HG03469 (cell line): ENCODE measurements at regions not wholly inside any gene's neighbourhood (a gene's known extent, or its start where the extent isn't known, plus 50 kb on each side); places are given as distances from the start of the nearest gene placed in this dataset.

Source experiments
- ATAC-seq: cut with Tn5 transposase; IDR thresholded peaks from one replicate; pipeline ENCODE4 v1.9.1; 2021; ENCODE audit warnings: mild to moderate bottlenecking, moderate library complexity, moderate number of reproducible peaks; ENCODE audit not compliant: unreplicated experiment

DNA sequence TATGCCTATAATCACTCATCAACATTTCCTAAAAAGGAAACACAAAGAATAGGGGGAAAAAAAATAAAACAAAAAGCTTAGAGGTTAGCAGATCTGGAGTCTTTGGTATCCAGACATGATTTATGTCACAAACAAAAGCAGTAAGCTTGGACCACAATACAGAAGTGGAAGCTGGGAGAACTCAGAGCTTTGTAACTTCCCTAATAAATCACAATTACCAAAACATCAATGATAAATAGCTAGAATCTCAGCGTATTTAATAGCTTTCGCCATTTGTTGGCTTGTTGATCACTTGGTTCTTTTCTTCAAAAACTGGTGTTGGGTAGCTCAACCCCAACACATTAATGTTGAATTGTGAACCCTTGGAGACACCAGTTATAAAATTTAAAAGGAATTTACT, 392.5 kb downstream of the IRS1 start:
- no peak for ATAC-seq

DNA sequence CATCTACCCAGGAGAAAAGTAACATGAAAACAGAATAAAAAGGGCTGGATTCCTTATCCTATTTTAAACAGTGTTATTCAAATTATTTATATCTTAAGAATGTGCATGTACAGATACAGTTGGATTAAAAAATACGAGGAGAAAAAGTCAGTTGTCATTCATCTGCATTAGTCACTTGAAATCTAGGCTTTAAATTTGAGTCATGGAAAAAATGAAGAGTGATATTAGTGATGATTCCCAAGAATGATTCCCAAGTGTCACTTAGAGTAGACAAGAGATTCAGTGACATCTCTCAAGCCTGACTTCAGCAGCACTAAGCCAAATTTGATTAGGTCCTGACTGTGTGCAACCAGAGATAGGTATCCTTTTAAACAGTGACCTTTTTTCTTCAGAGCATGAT, 394.2 kb downstream of the IRS1 start:
- ATAC-seq = no peak

DNA sequence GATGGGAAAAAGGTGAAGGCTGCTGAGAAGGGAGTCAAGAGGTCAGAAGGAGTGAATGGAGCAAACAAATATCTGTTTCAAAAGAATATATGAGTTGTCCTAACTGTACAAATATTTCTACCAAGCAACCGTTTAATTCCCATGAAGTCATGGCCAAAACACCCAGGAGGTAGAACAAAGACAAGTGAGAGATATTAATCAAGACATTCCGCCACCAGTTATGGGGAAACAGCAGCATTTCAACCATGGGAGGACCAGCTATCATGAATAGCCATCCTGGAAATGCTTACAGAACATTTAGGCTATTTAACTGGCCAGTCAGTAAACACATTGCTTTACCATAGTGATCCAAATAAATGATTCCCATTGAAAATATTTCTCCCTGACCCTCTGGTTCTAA, 396.3 kb downstream of the IRS1 start:
- ATAC-seq = no peak

DNA sequence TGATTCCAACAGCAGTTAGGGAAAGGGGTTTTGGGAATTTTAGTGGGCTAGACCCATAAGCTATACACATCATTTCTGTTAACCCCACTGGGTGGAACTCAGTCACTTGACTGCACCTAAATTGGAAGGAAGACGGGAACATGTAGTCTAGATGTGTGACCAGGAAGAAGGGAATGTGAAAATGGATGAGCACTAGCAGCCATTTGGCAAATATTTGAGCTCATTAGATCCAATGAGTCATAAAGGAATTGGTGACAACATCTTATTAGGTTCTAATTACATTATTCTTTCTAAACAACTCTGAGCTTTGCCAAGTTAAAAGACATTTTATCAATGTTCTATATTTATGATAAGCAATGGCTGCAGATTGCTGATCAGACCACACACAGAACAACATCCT, 400.6 kb downstream of the IRS1 start:
- no peak for ATAC-seq

DNA sequence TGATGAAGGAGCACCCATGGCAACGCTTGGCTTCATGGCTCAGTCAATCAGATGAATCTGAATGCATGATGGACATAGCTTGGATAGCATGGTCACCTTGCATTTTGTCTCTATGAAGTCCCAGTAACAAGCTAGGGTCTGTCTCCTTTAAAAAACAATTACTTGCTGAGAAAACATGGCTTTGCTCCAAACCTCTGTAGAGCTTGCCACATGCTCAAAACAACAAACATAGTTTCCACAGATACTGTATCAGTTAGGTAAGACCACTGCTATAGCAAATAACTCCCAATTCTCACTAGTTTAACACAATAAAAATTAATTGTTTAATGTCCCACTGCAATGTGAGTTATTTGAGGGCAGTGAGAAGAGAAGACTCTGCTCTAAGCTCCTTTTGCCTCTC, 401.0 kb downstream of the IRS1 start:
- no peak for ATAC-seq

DNA sequence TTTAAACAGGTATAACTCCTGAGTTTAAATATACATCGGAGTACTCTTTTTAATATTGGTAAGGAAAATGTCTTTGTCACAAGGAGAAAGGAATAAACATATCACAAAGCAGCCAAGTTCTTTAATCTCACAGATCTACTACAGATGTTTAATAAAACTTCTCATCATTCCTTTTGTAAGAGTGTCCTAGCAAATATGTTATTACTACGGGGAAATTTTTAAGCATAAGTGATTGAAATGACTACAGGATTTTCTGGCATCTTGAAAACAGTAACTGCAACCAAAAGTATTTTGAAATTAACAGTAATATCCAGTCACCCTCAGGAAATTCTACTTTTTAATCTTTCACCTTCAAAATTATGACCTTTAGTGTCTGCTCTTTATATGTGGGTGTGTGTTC, 403.1 kb downstream of the IRS1 start:
- ATAC-seq = no peak

DNA sequence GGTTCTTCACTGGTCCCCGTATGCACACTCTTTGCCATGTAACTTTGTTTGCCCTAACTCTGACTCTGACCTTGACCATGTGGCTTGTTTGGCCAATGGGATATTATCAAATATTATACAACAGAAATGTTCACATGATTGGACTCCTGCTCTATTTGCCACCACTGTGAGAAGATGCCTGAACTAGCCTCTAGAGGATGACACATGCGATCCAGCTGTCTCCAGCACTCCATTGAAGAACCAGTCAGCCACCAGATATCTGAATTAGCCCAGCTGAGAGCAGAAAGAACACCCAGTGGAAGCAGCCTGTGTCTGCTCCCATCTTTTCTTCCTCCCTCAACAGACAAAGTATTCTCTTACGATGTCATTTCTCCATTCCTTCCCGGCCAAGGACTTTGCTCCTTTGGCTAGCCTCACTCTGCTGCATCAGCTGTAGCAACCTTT, 412.1 kb downstream of the IRS1 start:
- ATAC-seq = no peak

DNA sequence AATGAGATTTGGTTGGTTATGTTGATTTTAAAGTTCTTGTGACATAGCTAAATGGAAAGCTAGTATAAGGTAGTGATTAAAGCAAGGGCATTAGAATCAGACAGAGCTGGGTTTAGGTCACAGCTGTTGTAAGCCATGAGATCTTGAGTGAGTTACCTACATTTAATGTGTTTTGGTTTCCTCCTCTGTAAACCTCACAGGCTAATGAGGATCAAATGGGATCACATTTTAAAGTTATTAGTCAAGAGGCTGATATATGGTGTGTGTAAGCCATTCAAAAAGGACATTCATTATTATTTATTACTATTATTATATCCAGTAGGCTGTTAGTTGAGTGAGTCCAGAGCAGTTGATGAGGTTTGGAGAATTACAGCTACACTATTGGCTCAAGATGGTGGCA, 416.2 kb downstream of the IRS1 start:
- ATAC-seq = no peak

DNA sequence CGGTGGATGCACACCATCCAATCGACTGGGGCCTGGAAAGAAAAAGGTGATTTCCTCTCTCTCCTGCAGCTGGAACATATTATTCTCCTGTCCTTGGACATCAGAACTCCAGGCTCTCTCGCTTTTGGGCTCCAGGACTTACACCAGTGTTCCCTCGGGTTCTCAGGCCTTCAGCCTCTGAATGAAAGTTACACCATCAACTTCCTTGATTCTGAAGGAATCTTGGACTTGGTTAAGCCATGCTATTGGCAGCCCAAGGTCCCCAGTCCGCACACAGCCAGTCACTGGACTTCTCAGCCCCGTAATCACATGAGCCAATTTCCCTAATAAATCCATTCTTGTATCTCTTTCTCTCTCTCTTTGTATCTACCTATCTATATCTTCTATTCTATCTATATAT, 418.9 kb downstream of the IRS1 start:
- no peak for ATAC-seq

DNA sequence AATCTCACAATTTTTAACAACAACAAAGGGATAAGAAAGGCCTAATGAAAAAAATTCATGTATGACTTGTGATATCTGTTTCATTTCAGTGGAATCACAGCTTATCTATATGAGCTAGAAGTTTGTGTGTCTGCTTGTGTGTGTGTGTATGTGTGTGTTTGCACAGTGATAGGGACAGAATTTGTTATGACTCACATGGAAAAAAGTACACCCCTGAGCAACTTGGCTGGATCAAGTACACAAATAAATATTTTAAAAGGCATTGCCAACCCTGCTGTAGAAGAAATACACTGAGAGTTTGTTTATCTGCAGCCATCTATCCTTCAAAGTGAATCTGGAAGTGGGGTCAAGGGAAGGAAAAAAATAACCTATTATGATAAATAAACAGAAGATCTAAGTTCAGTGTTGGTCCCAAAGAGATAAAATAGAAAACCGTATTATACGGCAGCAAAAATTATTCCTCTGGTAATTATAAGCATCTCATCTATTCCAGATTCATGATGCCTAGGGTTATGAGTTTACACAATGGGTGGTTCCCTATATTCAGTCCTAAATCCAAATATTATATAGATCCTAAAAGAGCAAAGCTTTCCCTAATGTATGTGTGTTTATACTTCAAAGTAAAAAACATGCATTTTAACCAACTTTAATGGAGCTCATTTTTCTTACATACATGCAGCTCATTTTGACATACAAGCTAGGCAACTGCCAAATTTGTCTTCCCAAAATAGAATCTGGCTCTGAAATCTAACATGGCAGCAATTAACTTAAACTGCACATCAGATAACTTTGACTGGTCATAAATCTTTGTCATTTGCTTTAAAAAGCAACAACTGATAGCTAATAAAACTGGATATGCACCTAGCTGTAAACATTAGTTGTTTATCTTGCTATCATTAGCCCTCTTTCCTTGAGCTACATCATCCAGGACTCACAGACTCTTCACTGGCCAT, 420.6 kb downstream of the IRS1 start:
- ATAC-seq = no peak

DNA sequence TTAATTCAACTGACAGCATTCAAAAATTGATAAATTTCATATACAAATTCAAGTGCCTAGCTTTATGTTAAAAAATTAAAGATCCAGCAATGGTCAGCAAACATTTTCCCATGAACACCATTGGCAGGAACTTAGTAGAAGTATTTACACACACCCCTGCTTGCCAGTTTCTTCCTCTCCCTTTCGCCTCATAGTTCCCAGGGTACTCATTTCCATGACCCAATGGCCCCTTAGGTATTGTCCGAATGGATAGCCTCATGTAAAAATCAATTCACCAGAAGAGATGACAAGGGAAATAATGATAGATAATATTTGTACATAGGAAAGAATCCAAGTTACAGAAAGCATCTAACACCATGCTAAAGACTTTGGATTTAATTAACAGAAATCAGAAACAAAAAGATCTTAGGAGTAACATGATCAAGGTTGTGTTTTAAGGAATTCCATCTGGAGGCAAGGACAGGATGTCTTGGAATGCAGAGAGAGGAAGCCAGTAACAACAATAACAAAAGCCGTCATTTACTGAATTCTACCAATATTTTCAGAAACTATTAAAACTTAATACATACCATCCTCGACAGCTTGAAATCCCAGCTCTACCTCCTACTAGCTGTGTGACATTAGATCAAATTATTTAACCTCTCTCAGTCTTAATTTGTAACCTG, 423.0 kb downstream of the IRS1 start:
- no peak for ATAC-seq

DNA sequence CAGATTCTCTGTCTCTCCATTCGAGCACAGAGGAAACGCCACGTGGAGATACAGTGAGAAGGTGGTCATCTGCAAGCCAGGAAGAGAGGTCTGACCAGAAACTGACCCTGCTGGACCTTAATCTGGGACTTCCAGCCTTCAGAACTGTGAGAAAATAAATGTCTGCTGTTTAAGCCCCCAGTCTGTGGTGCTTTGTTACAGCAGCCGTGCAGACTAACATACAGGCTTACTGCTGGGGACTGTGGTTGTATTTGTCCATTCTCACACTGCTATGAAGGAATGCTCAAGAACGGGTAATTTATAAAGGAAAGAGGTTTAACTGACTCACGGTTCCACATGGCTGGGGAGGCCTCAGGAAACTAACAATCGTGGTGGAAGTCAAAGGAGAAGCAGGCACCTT, 432.7 kb downstream of the IRS1 start:
- ATAC-seq = no peak

DNA sequence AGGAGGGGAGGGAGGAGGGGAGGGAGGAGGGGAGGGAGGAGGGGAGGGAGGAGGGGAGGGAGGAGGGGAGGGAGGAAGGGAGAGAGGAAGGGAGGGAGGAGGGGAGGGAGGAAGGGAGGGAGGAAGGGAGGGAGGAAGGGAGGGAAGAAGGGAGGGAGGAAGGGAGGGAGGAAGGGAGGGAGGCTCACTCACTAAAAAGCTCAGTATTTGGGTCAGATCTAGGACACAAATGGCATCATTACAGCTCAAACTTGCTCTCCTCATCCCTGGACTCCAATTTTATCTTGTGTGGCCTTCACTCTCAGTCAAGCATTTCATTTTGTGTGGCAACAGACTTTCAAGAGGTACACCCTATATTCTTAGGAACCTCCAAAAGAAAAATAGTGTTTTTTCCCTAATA, 435.4 kb downstream of the IRS1 start:
- ATAC-seq = no peak

DNA sequence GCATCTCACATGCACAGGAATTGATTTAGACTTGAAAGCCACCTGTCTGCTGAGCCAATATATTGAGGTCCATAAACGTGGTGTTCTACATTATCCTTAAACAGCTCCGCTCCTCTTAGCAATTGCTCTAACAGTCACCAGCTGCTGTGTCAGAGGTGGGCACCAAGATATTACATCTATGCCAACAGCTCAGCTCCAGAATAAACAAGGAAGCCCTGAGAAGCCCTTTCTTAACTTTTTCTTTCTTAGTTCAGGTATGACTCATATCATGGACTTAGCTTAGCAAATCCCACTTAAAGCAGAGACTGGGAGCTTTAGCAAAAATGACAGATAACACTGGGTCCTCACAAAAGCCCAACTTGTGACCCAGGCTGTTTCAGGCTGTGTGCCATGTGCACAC, 436.6 kb downstream of the IRS1 start:
- ATAC-seq = no peak

DNA sequence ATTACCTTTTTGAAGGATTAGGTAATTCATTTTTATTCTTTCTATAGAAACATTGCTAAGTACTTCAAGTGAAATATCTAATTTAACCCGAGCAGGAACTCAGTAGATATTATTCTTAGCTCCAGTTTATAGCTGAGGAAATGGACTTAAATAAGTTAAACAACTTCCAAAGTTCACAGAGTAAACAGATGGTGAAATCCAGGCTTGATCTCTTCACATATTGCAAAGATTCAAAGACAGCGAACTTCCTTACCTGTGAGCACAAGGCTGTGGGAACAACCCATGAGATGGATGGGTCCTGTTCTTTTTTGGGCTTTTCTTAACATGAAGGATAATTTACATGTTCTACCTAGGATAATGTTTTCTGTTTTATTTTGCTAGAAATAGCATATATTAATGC, 439.0 kb downstream of the IRS1 start:
- ATAC-seq = no peak

DNA sequence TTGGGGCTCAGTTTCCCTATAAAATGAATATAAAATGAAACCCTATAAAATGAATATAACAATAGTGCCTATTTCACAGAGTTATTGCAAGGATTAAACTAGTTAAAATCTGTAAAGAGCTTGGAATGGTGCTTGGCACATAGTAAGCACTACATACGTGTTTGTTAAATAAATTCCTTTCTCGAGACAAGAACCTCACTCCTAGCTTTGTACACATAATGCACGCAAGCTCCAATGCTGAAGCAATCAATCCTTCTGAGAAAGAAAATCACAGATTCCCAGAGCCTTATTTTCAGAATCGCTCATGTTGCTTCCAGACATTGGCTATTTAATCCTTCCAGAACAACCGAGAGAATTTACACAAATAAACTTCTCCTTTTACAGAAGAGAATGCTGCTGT, 440.9 kb downstream of the IRS1 start:
- ATAC-seq = no peak

DNA sequence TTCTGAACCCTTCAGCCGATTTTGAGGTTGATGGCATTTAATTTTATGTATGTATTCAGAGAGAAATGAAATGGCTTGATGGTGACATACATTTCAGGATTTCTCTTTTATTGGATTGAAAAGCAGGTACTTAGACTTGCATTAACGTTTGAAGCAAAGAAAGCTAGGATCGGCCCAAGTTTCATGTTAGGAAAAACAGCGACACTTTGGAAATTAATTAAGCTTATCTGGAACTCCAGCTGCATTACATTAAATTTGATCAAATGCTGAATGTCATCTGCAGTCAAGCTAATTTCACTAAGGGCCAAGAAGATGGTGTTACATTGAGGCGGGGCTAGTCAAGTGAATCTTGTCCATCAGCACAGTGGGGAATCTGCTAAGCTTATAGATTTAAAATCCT, 441.8 kb downstream of the IRS1 start:
- no peak for ATAC-seq

DNA sequence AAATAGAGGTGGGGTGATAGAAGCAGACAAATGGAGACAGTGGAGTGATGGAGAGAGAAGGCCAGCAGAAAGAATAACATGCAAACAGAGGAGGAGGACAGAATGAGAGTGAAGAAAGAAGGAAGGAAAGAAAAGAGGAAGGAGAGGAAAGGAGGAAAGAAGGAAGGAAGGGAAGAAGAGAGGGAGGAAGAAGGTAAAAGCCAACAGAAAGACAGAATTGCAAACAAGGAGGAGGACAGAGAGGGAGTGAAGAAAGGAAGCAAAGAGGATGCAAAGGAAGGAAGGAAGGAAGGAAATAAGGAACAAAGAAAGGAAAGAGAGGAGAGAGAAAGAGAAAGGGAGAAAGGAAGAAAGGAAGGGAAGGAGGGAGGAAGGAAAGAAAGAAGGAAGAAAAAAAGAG, 444.0 kb downstream of the IRS1 start:
- ATAC-seq = no peak

DNA sequence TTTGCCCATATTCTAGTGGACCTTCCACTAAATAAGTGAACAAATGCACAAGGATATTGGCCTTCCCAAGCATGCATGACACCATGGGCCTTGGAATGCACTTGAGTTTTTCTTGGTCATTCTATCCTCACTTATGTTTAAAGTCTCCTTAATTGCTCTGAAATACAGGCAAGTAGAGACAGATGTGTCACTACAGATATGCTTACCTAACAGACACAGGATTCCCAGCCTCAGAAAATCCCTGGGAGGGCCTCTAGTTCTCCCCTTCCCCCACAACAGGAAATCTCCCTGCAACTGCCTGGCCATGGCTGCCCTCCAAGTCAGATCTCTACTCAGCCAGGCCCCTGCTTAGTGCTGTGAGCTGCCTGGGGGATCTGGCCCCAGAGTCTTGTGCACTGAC, 445.2 kb downstream of the IRS1 start:
- no peak for ATAC-seq

DNA sequence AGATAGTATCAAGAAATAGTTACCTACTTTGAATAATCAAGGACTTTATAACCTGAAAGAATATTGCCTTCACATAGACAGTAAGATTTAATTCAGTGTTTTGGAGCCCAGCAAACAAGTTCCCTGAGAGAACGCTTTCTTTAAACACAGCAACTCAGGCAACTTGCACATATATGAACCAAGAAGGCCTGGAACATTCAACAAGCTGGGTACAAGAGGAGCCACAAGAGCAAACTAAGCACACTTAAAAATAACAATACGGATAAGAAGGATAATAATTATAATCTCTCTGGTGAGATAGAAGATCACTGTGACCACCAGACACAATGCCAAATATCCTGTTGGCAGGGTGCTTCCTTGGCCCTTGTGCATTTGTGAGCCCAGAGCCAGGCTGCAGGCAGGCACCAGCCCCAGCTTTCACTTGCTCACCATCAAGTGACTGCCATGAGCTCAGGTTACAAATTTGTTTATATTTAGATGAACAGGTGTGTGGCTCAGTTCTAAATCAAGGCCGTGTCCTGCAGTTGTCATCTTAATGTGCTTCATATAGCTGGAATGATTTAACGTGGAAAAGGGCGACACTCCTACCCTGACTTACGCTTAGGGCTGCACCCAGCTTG, 446.6 kb downstream of the IRS1 start:
- ATAC-seq = no peak

DNA sequence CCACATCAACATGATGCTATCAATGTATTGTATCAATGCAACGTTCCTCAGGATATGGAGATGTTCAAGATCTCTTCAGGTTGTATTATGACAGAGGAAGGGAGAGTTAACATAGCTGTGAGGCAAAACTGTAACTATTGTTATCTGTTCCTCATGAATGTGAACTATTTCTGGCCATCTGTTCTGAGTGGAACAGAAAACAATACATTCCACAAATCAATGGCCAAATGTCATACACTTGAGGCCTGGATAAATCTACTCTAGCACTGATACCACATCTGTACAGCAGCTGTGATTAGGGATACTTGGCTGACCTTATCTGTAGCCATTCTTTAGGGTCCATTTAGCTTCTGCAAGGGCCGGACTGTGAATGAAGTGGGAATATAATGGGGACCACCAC, 447.9 kb downstream of the IRS1 start:
- no peak for ATAC-seq

DNA sequence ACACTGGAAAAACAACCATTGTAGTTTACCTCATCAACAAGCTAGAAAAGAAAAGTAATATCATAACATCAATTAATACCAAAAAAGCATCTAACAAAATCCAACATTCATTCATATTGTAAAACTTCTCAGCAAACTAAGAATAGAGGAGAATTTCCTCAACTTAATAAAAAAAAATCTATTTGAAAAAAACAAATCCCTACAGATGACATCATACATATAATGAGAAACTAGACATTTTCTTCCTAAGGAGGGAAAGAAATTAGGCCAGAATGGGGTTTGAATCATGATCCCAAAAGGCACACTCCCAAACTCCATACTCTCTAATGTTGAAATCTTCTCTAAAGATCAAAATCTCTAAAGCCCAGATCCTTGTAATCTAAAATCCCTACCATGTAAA, 460.0 kb downstream of the IRS1 start:
- no peak for ATAC-seq
